ENCODE measurements at regions not wholly inside any gene's neighbourhood (a gene's known extent, or its start where the extent isn't known, plus 50 kb on each side); places are given as distances from the start of the nearest gene placed in this dataset.
"Not testable (repeated sequence)": the region's sequence is repeated elsewhere in the genome, so short reads cannot be mapped to it uniquely, and the experiment has no call there.

- no peak for DNase-seq
Measured at GRCh38 chr2:88396209-88396608, 56.3 kb downstream of the FOXI3 start.

GRCh38 chr2:88377641-88377991, 74.9 kb downstream of the FOXI3 start:
- no peak for DNase-seq

GRCh38 chr2:88372042-88372441, 80.5 kb downstream of the FOXI3 start:
- no peak for DNase-seq

GRCh38 chr2:88365408-88365807, 87.1 kb downstream of the FOXI3 start:
- not testable (repeated sequence) for DNase-seq

GRCh38 chr2:88355486-88355885, 97.0 kb downstream of the FOXI3 start:
- no peak for DNase-seq

GRCh38 chr2:88351249-88351601, 101.3 kb downstream of the FOXI3 start:
- no peak for DNase-seq

- DNase-seq: peak; percentile 57
Measured at GRCh38 chr2:88350331-88351248, 101.9 kb downstream of the FOXI3 start.

- no peak for DNase-seq
Measured at GRCh38 chr2:88345842-88346241, 106.7 kb downstream of the FOXI3 start.

GRCh38 chr2:88342749-88343148, 109.7 kb downstream of the FOXI3 start:
- DNase-seq: no peak

- no peak for DNase-seq
Measured at GRCh38 chr2:88334418-88334817, 118.1 kb downstream of the FOXI3 start.

- DNase-seq: no peak
Measured at GRCh38 chr2:88331239-88331638, 121.3 kb downstream of the FOXI3 start.

- DNase-seq: no peak
Measured at GRCh38 chr2:88329815-88330603, 122.5 kb downstream of the FOXI3 start.

GRCh38 chr2:88321449-88322248, 130.8 kb downstream of the FOXI3 start:
- DNase-seq: no peak

- DNase-seq: no peak
Measured at GRCh38 chr2:88320076-88320773, 132.3 kb downstream of the FOXI3 start.

- DNase-seq: no peak
Measured at GRCh38 chr2:88318956-88319330, 133.6 kb downstream of the FOXI3 start.

- no peak for DNase-seq
Measured at GRCh38 chr2:88318071-88318955, 134.2 kb downstream of the FOXI3 start.

GRCh38 chr2:88310787-88311186, 140.6 kb downstream of the THNSL2 start:
- no peak for DNase-seq

- peak; percentile 60 for DNase-seq
Measured at GRCh38 chr2:88307817-88308216, 137.7 kb downstream of the THNSL2 start.

GRCh38 chr2:88303865-88304264, 133.7 kb downstream of the THNSL2 start:
- DNase-seq: no peak

- DNase-seq: no peak
Measured at GRCh38 chr2:88296247-88296646, 126.1 kb downstream of the THNSL2 start.

GRCh38 chr2:88283886-88284592, 113.9 kb downstream of the THNSL2 start:
- no peak for DNase-seq
